Lung (tissue), 11 donors: ENCODE measurements at regions not wholly inside any gene's neighbourhood (a gene's known extent, or its start where the extent isn't known, plus 50 kb on each side); places are given as distances from the start of the nearest gene placed in this dataset.

Experiments
- ATAC-seq: fragments of 200-7000 bp; cut with Tn5 transposase; one replicate; pipeline ENCODE4 v1.9.1; 2020; ENCODE audit warnings: moderate number of reproducible peaks; ENCODE audit not compliant: insufficient read depth, low FRiP score
- DNase-seq, 3 donors: peaks; one replicate each; pipeline ENCODE4 v3.0.0-alpha.2; 2013 to 2017
- H3K27ac ChIP-seq, 2 donors: one replicate each; pipeline ENCODE4 v1.5.1; 2013; ENCODE audit warnings: mild to moderate bottlenecking in 2 of 2, moderate library complexity in 2 of 2, control low read depth in 1 of 2, inconsistent platforms in 1 of 2, low read depth in 1 of 2, low read length in 1 of 2
- H3K27me3 ChIP-seq, 3 donors: one replicate each; pipeline ENCODE4 v1.5.1; 2013; ENCODE audit warnings: low read length in 2 of 3; ENCODE audit not compliant: control insufficient read depth in 3 of 3, insufficient read depth in 3 of 3
- H3K36me3 ChIP-seq, 4 donors: one replicate each; pipeline ENCODE4 v1.5.1; 2013; ENCODE audit warnings: low read length in 4 of 4, mild to moderate bottlenecking in 1 of 4, moderate library complexity in 1 of 4; ENCODE audit not compliant: control insufficient read depth in 4 of 4, insufficient read depth in 4 of 4
- H3K4me1 ChIP-seq, 5 donors: one replicate each; pipeline ENCODE4 v1.5.1; 2013; ENCODE audit warnings: low read length in 5 of 5, mild to moderate bottlenecking in 2 of 5, moderate library complexity in 1 of 5; ENCODE audit not compliant: control insufficient read depth in 5 of 5, insufficient read depth in 5 of 5
- H3K4me3 ChIP-seq: one replicate; pipeline ENCODE4 v1.5.1; 2013; ENCODE audit warnings: mild to moderate bottlenecking, control low read depth, moderate library complexity
- H3K9ac ChIP-seq, 2 donors: one replicate each; pipeline ENCODE4 v1.5.1; 2013; ENCODE audit warnings: low read length in 2 of 2, control low read depth in 1 of 2; ENCODE audit not compliant: insufficient read depth in 1 of 2
- H3K9me3 ChIP-seq, 4 donors: one replicate each; pipeline ENCODE4 v1.5.1; 2013; ENCODE audit warnings: low read length in 3 of 4, mild to moderate bottlenecking in 1 of 4, moderate library complexity in 1 of 4; ENCODE audit not compliant: control insufficient read depth in 4 of 4, insufficient read depth in 3 of 4
- CTCF ChIP-seq: IDR thresholded peaks from 2 replicates; pipeline ENCODE4 v1.5.1; 2012; ENCODE audit warnings: mild to moderate bottlenecking; ENCODE audit errors: control extremely low read depth, extremely low read depth
- WGBS, 2 donors: extraction: QIAGEN DNeasy Blood & Tissue Kit; methylation state at CpG; one replicate each; pipeline ENCODE4 v1.1.7; 2013; 5-methylcytosine and 5-hydroxymethylcytosine counted together
- donor health status: control.
- donor health status: control.
- donor health status: Bipolar disorder and iron deficiency.
- donor health status: healthy.
- donor health status: DM: yes; HTN: yes; CAD: no.

GRCh38 chr11:112769170-112769569 lies 192.1 kb upstream of the NCAM1 start:
- Histone ChIP-seq H3K27ac (no peak overlapping the region), H3K36me3 (no peaks in the 10 kb centered on the region), H3K4me1 (peaks cover 0 to 2% (median 0%) of the 10 kb centered on the region in 5 donors), H3K4me3 (no peak overlapping the region), H3K27me3 (peaks cover 0 to 3% (median 0%) of the 10 kb centered on the region in 3 donors), H3K9me3 (no peaks in the 10 kb centered on the region), H3K9ac (no peak overlapping the region)
- 77 to 78% methylated on average over 5 of the region's 5 CpGs for WGBS, 2 donors
- DNase-seq (no peak), ATAC-seq (no peak)
- no peak for TF ChIP-seq CTCF

GRCh38 chr11:112769584-112769983 lies 191.6 kb upstream of the NCAM1 start:
- no peak for TF ChIP-seq CTCF
- no peak overlapping the region for H3K27ac ChIP-seq
- peaks cover 0 to 3% (median 0%) of the 10 kb centered on the region in 3 donors for H3K27me3 ChIP-seq
- peaks cover 0 to 2% (median 0%) of the 10 kb centered on the region in 5 donors for H3K4me1 ChIP-seq
- H3K9ac ChIP-seq, result no peak overlapping the region
- DNase-seq, result no peak
- H3K9me3 ChIP-seq, result no peaks in the 10 kb centered on the region
- WGBS, 2 donors, result 63 to 71% methylated on average over 4 of the region's 4 CpGs
- no peak overlapping the region for H3K4me3 ChIP-seq
- ATAC-seq, result no peak
- no peaks in the 10 kb centered on the region for H3K36me3 ChIP-seq

- no peak for ATAC-seq
Observed at GRCh38 chr11:112770033-112770432, 191.2 kb upstream of the NCAM1 start.

More at GRCh38 chr11:112770033-112770432, 191.2 kb upstream of the NCAM1 start:
- no peaks in the 10 kb centered on the region for H3K9me3 ChIP-seq
- no peak overlapping the region for H3K27ac ChIP-seq
- TF ChIP-seq CTCF, result no peak
- peaks cover 0 to 2% (median 0%) of the 10 kb centered on the region in 5 donors for H3K4me1 ChIP-seq
- H3K9ac ChIP-seq, result no peak overlapping the region
- H3K4me3 ChIP-seq, result no peak overlapping the region
- H3K27me3 ChIP-seq, result peaks cover 0 to 3% (median 0%) of the 10 kb centered on the region in 3 donors
- no peak for DNase-seq
- no peaks in the 10 kb centered on the region for H3K36me3 ChIP-seq
- WGBS, 2 donors, result 73 to 85% methylated on average over 5 of the region's 5 CpGs
